B cell (primary cell): ENCODE measurements at regions not wholly inside any gene's neighbourhood (a gene's known extent, or its start where the extent isn't known, plus 50 kb on each side); places are given as distances from the start of the nearest gene placed in this dataset.
A peak's percentile ranks its signal among the peaks of the same experiment; 100 is the strongest.
"Not testable (repeated sequence)": the region's sequence is repeated elsewhere in the genome, so short reads cannot be mapped to it uniquely, and the experiment has no call there.

Experiments used
- ATAC-seq: fragments of 200-7000 bp; cut with Tn5 transposase; one replicate; pipeline ENCODE4 v1.10.0; 2021; ENCODE audit warnings: low read depth, mild to moderate bottlenecking, moderate number of reproducible peaks, moderate library complexity
- CTCF ChIA-PET: fragments of 350-600 bp; sonication (Branson Sonifier 250); formaldehyde crosslinking; loops from one replicate; lab custom pipeline; 2021; ENCODE audit warnings: antibody characterized with exemption, inconsistent platforms; lab: Charles Lee
- POLR2A ChIA-PET: fragments of 350-600 bp; sonication (Branson Sonifier 250); formaldehyde crosslinking; loops from one replicate; lab custom pipeline; 2021; ENCODE audit warnings: antibody characterized with exemption; lab: Charles Lee
- DNase-seq: peaks from one replicate; pipeline ENCODE4 v3.0.0; 2013
- H2AFZ ChIP-seq: 2 replicates; pipeline ENCODE4 v1.6.1; 2012; ENCODE audit warnings: mild to moderate bottlenecking, low read depth, low read length; ENCODE audit not compliant: insufficient read depth, poor library complexity, severe bottlenecking
- H3K27ac ChIP-seq, 2 donors: 1 replicate in 1 of 2; 2 replicates in 1 of 2; pipeline ENCODE4 v1.5.1; 2012 to 2013; ENCODE audit warnings: low read length in 2 of 2, mild to moderate bottlenecking in 2 of 2, moderate library complexity in 1 of 2
- H3K27me3 ChIP-seq, 4 experiments: fragments of 200-600 bp in 1 of 4; sonication (generic) in 1 of 4; replicated peaks in 1 of 4; 1 replicate in 2 of 4; 2 replicates in 2 of 4; pipeline versions ENCODE4 v1.6.1 to v1.7.0; 2013 to 2016; ENCODE audit warnings: low read length in 3 of 4, mild to moderate bottlenecking in 2 of 4, mixed read lengths in 1 of 4, moderate library complexity in 1 of 4; ENCODE audit not compliant: insufficient read depth in 4 of 4, control insufficient read depth in 3 of 4; ENCODE audit errors: control extremely low read depth in 1 of 4
- H3K36me3 ChIP-seq, 2 experiments: replicated peaks in 1 of 2; 1 replicate in 1 of 2; 2 replicates in 1 of 2; pipeline versions ENCODE4 v1.6.1 to v1.7.1; 2013; ENCODE audit warnings: low read length in 1 of 2; ENCODE audit not compliant: insufficient read depth in 2 of 2, control insufficient read depth in 1 of 2; ENCODE audit errors: control extremely low read depth in 1 of 2, extremely low read depth in 1 of 2
- H3K4me1 ChIP-seq, 2 donors: fragments of 200-600 bp in 1 of 2; sonication (generic) in 1 of 2; 1 replicate in 1 of 2; 2 replicates in 1 of 2; pipeline versions ENCODE4 v1.5.1 to v1.6.1; 2013 to 2017; ENCODE audit warnings: low read length in 2 of 2; ENCODE audit not compliant: control insufficient read depth in 2 of 2, insufficient read depth in 2 of 2
- H3K4me2 ChIP-seq: replicated peaks from 2 replicates; pipeline ENCODE3; 2012; ENCODE audit warnings: mild to moderate bottlenecking, low read depth, low read length; ENCODE audit not compliant: poor library complexity, severe bottlenecking
- H3K4me3 ChIP-seq, 5 experiments: fragments of 200-600 bp in 1 of 5; sonication (generic) in 1 of 5; 1 replicate in 3 of 5; 2 replicates in 2 of 5; pipeline versions ENCODE4 v1.5.1 to v1.7.0; 2011 to 2016; ENCODE audit warnings: low read length in 4 of 5, mild to moderate bottlenecking in 4 of 5, low read depth in 2 of 5, control low read depth in 1 of 5, moderate library complexity in 1 of 5; ENCODE audit not compliant: insufficient read depth in 1 of 5; ENCODE audit errors: control extremely low read depth in 1 of 5, extremely low read depth in 1 of 5
- H3K79me2 ChIP-seq: fragments of 200-600 bp; sonication (generic); one replicate; pipeline ENCODE4 v1.6.0; 2016; ENCODE audit warnings: low read length; ENCODE audit not compliant: control insufficient read depth, insufficient read depth
- H3K9ac ChIP-seq: fragments of 200-600 bp; sonication (generic); 2 replicates; pipeline ENCODE4 v1.6.1; 2017; ENCODE audit warnings: mild to moderate bottlenecking, low read length, moderate library complexity
- H3K9me3 ChIP-seq, 3 donors: one replicate each; pipeline versions ENCODE4 v1.6.1 to v1.7.1; 2013; ENCODE audit warnings: low read length in 2 of 3; ENCODE audit not compliant: control insufficient read depth in 2 of 3, insufficient read depth in 1 of 3; ENCODE audit errors: control extremely low read depth in 1 of 3
- H4K20me1 ChIP-seq: 2 replicates; pipeline ENCODE4 v1.6.0; 2012; ENCODE audit warnings: mild to moderate bottlenecking, low read length; ENCODE audit not compliant: insufficient read depth, control insufficient read depth, poor library complexity, severe bottlenecking
- H3K27ac Mint-ChIP-seq: one replicate; pipeline ENCODE4 v1.8.0; 2021; ENCODE audit warnings: mixed read lengths
- H3K27me3 Mint-ChIP-seq: one replicate; pipeline ENCODE4 v1.8.0; 2021; ENCODE audit warnings: mixed read lengths
- H3K4me1 Mint-ChIP-seq: one replicate; pipeline ENCODE4 v1.8.0; 2021; ENCODE audit warnings: mixed read lengths
- H3K4me3 Mint-ChIP-seq: one replicate; pipeline ENCODE4 v1.8.0; 2021; ENCODE audit warnings: mixed read lengths
- H3K9me3 Mint-ChIP-seq: one replicate; pipeline ENCODE4 v1.8.0; 2022; ENCODE audit warnings: mixed read lengths; ENCODE audit not compliant: insufficient read depth
- CTCF ChIP-seq: fragments of 200-600 bp; IDR thresholded peaks from one replicate; pipeline ENCODE4 v1.8.0; 2022; ENCODE audit warnings: antibody characterized with exemption, mild to moderate bottlenecking
- EZH2 ChIP-seq: IDR thresholded peaks from 2 replicates; pipeline ENCODE4 v1.6.1; 2012; ENCODE audit warnings: borderline replicate concordance, low read depth, mild to moderate bottlenecking, moderate library complexity, low read length; ENCODE audit not compliant: insufficient read depth, poor library complexity, severe bottlenecking
- WGBS: methylation state at CpG from one replicate; pipeline ENCODE4 v1.1.5; 2013; ENCODE audit warnings: missing lambda C conversion rate; ENCODE audit not compliant: insufficient coverage; 5-methylcytosine and 5-hydroxymethylcytosine counted together
- intact Hi-C: fragments of 100-400 bp; cut with micrococcal nuclease; formaldehyde crosslinking; loops from one replicate; pipeline ENCODE4 v1.10.0; 2022

- Mint-ChIP-seq H3K4me3 (no peak overlapping the region), H3K27ac (no peak overlapping the region), H3K27me3 (no peaks in the 10 kb centered on the region), H3K9me3 (no peaks in the 10 kb centered on the region), H3K4me1 (no peaks in the 10 kb centered on the region)
- Histone ChIP-seq H3K4me3 (no peak overlapping the region), H3K4me2 (no peak overlapping the region), H3K9me3 (no peaks in the 10 kb centered on the region), H3K9ac (no peak overlapping the region), H3K79me2 (no peaks in the 10 kb centered on the region), H3K4me1 (no peaks in the 10 kb centered on the region), H2AFZ (no peak overlapping the region), H4K20me1 (no peaks in the 10 kb centered on the region), H3K27me3 (no peaks in the 10 kb centered on the region), H3K36me3 (no peaks in the 10 kb centered on the region), H3K27ac (no peak overlapping the region)
- ChIA-PET CTCF (interaction anchor here (1.5 kb wide), 1 partner anchor 11 kb away, joined by 4 read pairs; no protein-coding TSS in a partner anchor), POLR2A (no interaction called here)
- peak; percentile 45 for ATAC-seq
- TF ChIP-seq CTCF (peak; percentile 42), EZH2 (no peak)
- intact Hi-C loops: loop anchor here (5.0 kb wide), 1 partner anchor 1890 kb away; no protein-coding TSS in a partner anchor
- WGBS: 0% methylated on average over 1 of the region's 8 CpGs
- DNase-seq: peak; percentile 26
These were observed 493.1 kb downstream of the SOCS6 start for GRCh38 chr18:70781860-70782453.

GRCh38 chr18:70766254-70766653 lies 477.4 kb downstream of the SOCS6 start:
- H3K27me3 ChIP-seq, intact Hi-C loops, H3K36me3 ChIP-seq, POLR2A ChIA-PET, H3K4me1 ChIP-seq, DNase-seq, H3K27me3 Mint-ChIP-seq, H3K9me3 ChIP-seq, CTCF ChIA-PET, H3K9ac ChIP-seq, H3K4me1 Mint-ChIP-seq, H4K20me1 ChIP-seq, H3K79me2 ChIP-seq, H3K9me3 Mint-ChIP-seq, H3K27ac ChIP-seq, ATAC-seq, H3K27ac Mint-ChIP-seq, H3K4me2 ChIP-seq, H3K4me3 Mint-ChIP-seq, H2AFZ ChIP-seq, H3K4me3 ChIP-seq: not testable (repeated sequence)
- 92% methylated on average over 2 of the region's 3 CpGs for WGBS
